VCaP (cell line): ENCODE measurements at regions not wholly inside any gene's neighbourhood (a gene's known extent, or its start where the extent isn't known, plus 50 kb on each side); places are given as distances from the start of the nearest gene placed in this dataset.

ENCODE experiments used
- H3K27ac ChIP-seq: fragments of 450-650 bp; 2 replicates; pipeline ENCODE4 v1.5.1; 2017
- CTCF ChIP-seq: fragments of 450-650 bp; conservative IDR thresholded peaks from 2 replicates; pipeline ENCODE4 v1.5.1; 2017; ENCODE audit warnings: mild to moderate bottlenecking, moderate library complexity

- no peak for TF ChIP-seq CTCF
- H3K27ac ChIP-seq = peak overlapping the region; percentile 14
Measured at GRCh38 chr2:65545837-65546805, 113.7 kb upstream of the SPRED2 start.

- no peak overlapping the region for H3K27ac ChIP-seq
- no peak for TF ChIP-seq CTCF
Measured at GRCh38 chr2:65541773-65542172, 109.4 kb upstream of the SPRED2 start.

- TF ChIP-seq CTCF = no peak
- H3K27ac ChIP-seq = no peak overlapping the region
Measured at GRCh38 chr2:65539633-65540032, 107.2 kb upstream of the SPRED2 start.

GRCh38 chr2:65537651-65538385 is 105.4 kb upstream of the SPRED2 start:
- no peak overlapping the region for H3K27ac ChIP-seq
- TF ChIP-seq CTCF = no peak

GRCh38 chr2:65536596-65536995 is 104.2 kb upstream of the SPRED2 start:
- no peak for TF ChIP-seq CTCF

GRCh38 chr2:65532937-65533336 is 100.5 kb upstream of the SPRED2 start:
- TF ChIP-seq CTCF = no peak
- H3K27ac ChIP-seq = no peak overlapping the region

More at GRCh38 chr2:65536596-65536995, 104.2 kb upstream of the SPRED2 start:
- no peak overlapping the region for H3K27ac ChIP-seq

GRCh38 chr2:65532326-65532725 is 99.9 kb upstream of the SPRED2 start:
- TF ChIP-seq CTCF = no peak
- H3K27ac ChIP-seq = no peak overlapping the region
